ENCODE measurements at regions not wholly inside any gene's neighbourhood (a gene's known extent, or its start where the extent isn't known, plus 50 kb on each side); places are given as distances from the start of the nearest gene placed in this dataset.

GRCh38 chr1:83000286-83000685, 998.6 kb downstream of the TTLL7 start:
- TF ChIP-seq REST (IDR thresholded peaks at IDR 0.05; ENCODE audit: insufficient read depth in 1 of 2, low read depth in 2 of 2, low read length in 2 of 2) (no peak), TAF1 (IDR thresholded peaks at IDR 0.05; ENCODE audit: borderline replicate concordance, insufficient read depth, low read length) (no peak), SIN3A (IDR thresholded peaks at IDR 0.05; ENCODE audit: borderline replicate concordance, insufficient read depth, low read length) (no peak), FOXP2 (optimal IDR thresholded peaks at IDR 0.05; ENCODE audit: borderline replicate concordance, extremely low read depth, extremely low read length, insufficient read depth) (no peak)

- TF ChIP-seq FOXP2 (optimal IDR thresholded peaks at IDR 0.05; ENCODE audit: borderline replicate concordance, extremely low read depth, extremely low read length, insufficient read depth) (no peak), POLR2AphosphoS5 (IDR thresholded peaks at IDR 0.05; ENCODE audit: low read depth, low read length) (no peak), REST (IDR thresholded peaks at IDR 0.05; ENCODE audit: insufficient read depth in 1 of 2, low read depth in 2 of 2, low read length in 2 of 2) (no peak), SIN3A (IDR thresholded peaks at IDR 0.05; ENCODE audit: borderline replicate concordance, insufficient read depth, low read length) (no peak), TAF1 (IDR thresholded peaks at IDR 0.05; ENCODE audit: borderline replicate concordance, insufficient read depth, low read length) (no peak)
Observed at GRCh38 chr1:82995951-82996350, 1003.0 kb downstream of the TTLL7 start.

- TF ChIP-seq TAF1 (IDR thresholded peaks at IDR 0.05; ENCODE audit: borderline replicate concordance, insufficient read depth, low read length): no peak
- TF ChIP-seq SIN3A (IDR thresholded peaks at IDR 0.05; ENCODE audit: borderline replicate concordance, insufficient read depth, low read length): no peak
- TF ChIP-seq POLR2AphosphoS5 (IDR thresholded peaks at IDR 0.05; ENCODE audit: low read depth, low read length): no peak
- TF ChIP-seq FOXP2 (optimal IDR thresholded peaks at IDR 0.05; ENCODE audit: borderline replicate concordance, extremely low read depth, extremely low read length, insufficient read depth): no peak
- TF ChIP-seq REST (IDR thresholded peaks at IDR 0.05; ENCODE audit: insufficient read depth in 1 of 2, low read depth in 2 of 2, low read length in 2 of 2): no peak
Observed at GRCh38 chr1:82994616-82995263, 1004.2 kb downstream of the TTLL7 start.

GRCh38 chr1:82991569-82991968, 1007.4 kb downstream of the TTLL7 start:
- TF ChIP-seq SIN3A (IDR thresholded peaks at IDR 0.05; ENCODE audit: borderline replicate concordance, insufficient read depth, low read length) (no peak), POLR2AphosphoS5 (IDR thresholded peaks at IDR 0.05; ENCODE audit: low read depth, low read length) (no peak), TAF1 (IDR thresholded peaks at IDR 0.05; ENCODE audit: borderline replicate concordance, insufficient read depth, low read length) (no peak), REST (IDR thresholded peaks at IDR 0.05; ENCODE audit: insufficient read depth in 1 of 2, low read depth in 2 of 2, low read length in 2 of 2) (no peak), FOXP2 (optimal IDR thresholded peaks at IDR 0.05; ENCODE audit: borderline replicate concordance, extremely low read depth, extremely low read length, insufficient read depth) (no peak)
